ENCODE measurements at regions not wholly inside any gene's neighbourhood (a gene's known extent, or its start where the extent isn't known, plus 50 kb on each side); places are given as distances from the start of the nearest gene placed in this dataset.

DNA sequence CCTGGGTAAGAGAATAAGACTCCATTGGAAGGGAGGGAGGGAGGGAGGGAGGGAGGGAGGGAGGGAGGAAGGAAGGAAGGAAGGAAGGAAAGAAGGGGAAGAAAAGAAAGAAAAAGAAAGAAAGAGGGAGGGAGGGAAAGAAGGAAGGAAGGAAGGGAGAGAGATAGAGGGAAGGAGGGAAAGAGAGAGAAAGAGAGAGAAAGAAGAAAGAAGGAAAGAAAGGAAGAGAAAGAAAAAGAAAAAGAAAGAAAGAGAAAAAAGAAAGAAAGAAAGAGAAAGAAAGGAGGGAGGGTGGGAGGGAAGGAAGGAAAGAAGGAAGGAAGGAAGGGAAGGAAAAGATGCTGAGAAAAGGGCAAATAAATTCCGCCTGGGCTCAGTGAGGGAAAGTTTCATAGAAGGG is 74.7 kb upstream of the IFNAR2 start:
- peaks cover 0 to 14% (median 11%) of the 10 kb centered on the region in 8 donors for H3K9me3 ChIP-seq
- H3K36me3 ChIP-seq = no peaks in the 10 kb centered on the region
- 69 to 81% (median 76%) methylated on average over 1 of the region's 1 CpG for WGBS, 5 donors
- TF ChIP-seq POLR2AphosphoS5 (IDR thresholded peaks at IDR 0.05) (no peak), CTCF (IDR thresholded peaks at IDR 0.05 in 8 of 11, conservative IDR thresholded peaks at IDR 0.05 in 3 of 11) (no peak), POLR2A (IDR thresholded peaks at IDR 0.05) (no peak)
- intact Hi-C loops (cut with DNase I; ENCODE audit: low total_unique reads) = no loop called here
- H3K27me3 ChIP-seq (replicated peaks in 1 of 7) = peaks cover 0 to 91% (median 0%) of the 10 kb centered on the region in 7 donors
- no peak overlapping the region for H3K4me3 ChIP-seq
- no peak overlapping the region for H3K27ac ChIP-seq
- DNase-seq = no peak
- H3K4me1 ChIP-seq = peaks cover 0 to 7% (median 0%) of the 10 kb centered on the region in 6 donors

DNA sequence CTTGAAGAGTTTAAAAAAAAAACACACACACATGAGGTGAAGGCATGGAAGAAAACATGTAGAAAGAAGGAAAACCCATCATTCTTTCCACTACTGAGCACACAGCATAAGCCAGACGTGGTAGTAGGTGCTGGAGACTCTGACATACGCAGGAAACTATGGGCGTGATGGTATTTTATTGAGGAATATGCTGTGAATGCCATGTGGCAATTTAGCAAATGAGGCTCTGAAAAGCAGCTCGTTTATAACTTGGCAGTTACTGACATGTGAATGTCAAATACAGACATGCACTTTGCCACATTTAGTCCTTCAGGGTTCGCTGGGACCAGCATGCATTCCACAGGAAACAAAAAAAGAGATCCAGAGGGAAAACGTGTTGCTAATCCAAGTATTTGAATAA is 74.3 kb upstream of the IFNAR2 start:
- no peak for TF ChIP-seq CTCF (IDR thresholded peaks at IDR 0.05 in 8 of 11, conservative IDR thresholded peaks at IDR 0.05 in 3 of 11)
- no peak for TF ChIP-seq POLR2AphosphoS5 (IDR thresholded peaks at IDR 0.05)
- TF ChIP-seq POLR2A (IDR thresholded peaks at IDR 0.05) = no peak
- Histone ChIP-seq H3K4me1 (peaks cover 0 to 7% (median 0%) of the 10 kb centered on the region in 6 donors), H3K27ac (no peak overlapping the region), H3K4me3 (no peak overlapping the region), H3K27me3 (replicated peaks in 1 of 7) (peaks cover 0 to 92% (median 0%) of the 10 kb centered on the region in 7 donors), H3K9me3 (peaks cover 0 to 14% (median 11%) of the 10 kb centered on the region in 8 donors), H3K36me3 (no peaks in the 10 kb centered on the region)
- intact Hi-C loops (cut with DNase I; ENCODE audit: low total_unique reads) = no loop called here
- WGBS, 5 donors = 46 to 61% (median 52%) methylated on average over 6 of the region's 6 CpGs
- DNase-seq = no peak

GRCh38 chr21:33157303-33157702 is 72.4 kb upstream of the IFNAR2 start:
- Histone ChIP-seq H3K36me3 (no peaks in the 10 kb centered on the region), H3K27me3 (replicated peaks in 1 of 7) (peaks cover 0 to 73% (median 0%) of the 10 kb centered on the region in 7 donors), H3K4me1 (peaks cover 0 to 2% (median 0%) of the 10 kb centered on the region in 6 donors), H3K9me3 (peaks cover 0 to 14% (median 11%) of the 10 kb centered on the region in 8 donors), H3K27ac (no peak overlapping the region), H3K4me3 (no peak overlapping the region)
- TF ChIP-seq POLR2AphosphoS5 (IDR thresholded peaks at IDR 0.05) (no peak), CTCF (IDR thresholded peaks at IDR 0.05 in 8 of 11, conservative IDR thresholded peaks at IDR 0.05 in 3 of 11) (no peak), POLR2A (IDR thresholded peaks at IDR 0.05) (no peak)
- intact Hi-C loops (cut with DNase I; ENCODE audit: low total_unique reads) = no loop called here
- 6 to 14% (median 9%) methylated on average over 3 of the region's 3 CpGs for WGBS, 5 donors
- DNase-seq = no peak

DNA sequence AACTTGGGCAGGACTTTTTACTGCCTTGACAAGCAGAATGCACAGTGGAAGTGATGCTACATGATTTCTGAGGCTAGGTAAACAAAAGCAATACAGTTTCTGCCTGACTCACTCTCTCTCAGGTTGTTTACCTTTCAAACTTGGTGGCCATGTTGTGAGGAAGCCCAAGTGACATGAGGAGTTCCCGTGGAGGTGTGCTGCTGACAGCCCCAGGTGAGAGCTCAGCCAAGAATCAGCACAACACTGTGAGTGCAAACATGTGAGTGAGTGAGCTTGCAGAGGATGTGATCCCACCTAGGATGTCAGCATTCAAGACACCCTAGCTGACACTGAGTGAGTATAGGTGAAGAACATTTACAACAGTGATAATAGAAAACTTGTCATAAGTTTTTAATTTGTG is 71.1 kb upstream of the IFNAR2 start:
- Histone ChIP-seq H3K4me1 (no peaks in the 10 kb centered on the region), H3K27ac (no peak overlapping the region), H3K9me3 (peaks cover 0 to 14% (median 11%) of the 10 kb centered on the region in 8 donors), H3K27me3 (replicated peaks in 1 of 7) (peaks cover 0 to 59% (median 0%) of the 10 kb centered on the region in 7 donors), H3K36me3 (no peaks in the 10 kb centered on the region), H3K4me3 (no peak overlapping the region)
- 77 to 93% (median 79%) methylated on average over 1 of the region's 1 CpG for WGBS, 5 donors
- no peak for TF ChIP-seq CTCF (IDR thresholded peaks at IDR 0.05 in 8 of 11, conservative IDR thresholded peaks at IDR 0.05 in 3 of 11)
- intact Hi-C loops (cut with DNase I; ENCODE audit: low total_unique reads) = no loop called here
- DNase-seq = no peak
